Transverse colon (tissue), 4 donors: ENCODE measurements at regions not wholly inside any gene's neighbourhood (a gene's known extent, or its start where the extent isn't known, plus 50 kb on each side); places are given as distances from the start of the nearest gene placed in this dataset.

Source experiments
- EP300 ChIP-seq: sonication (generic); formaldehyde crosslinking; IDR thresholded peaks from one replicate; pipeline ENCODE4 v1.6.1; 2017; ENCODE audit warnings: antibody characterized with exemption, low read depth
- POLR2A ChIP-seq: fragments of 450-650 bp; IDR thresholded peaks from one replicate; pipeline ENCODE4 v1.6.1; 2016; ENCODE audit warnings: antibody characterized with exemption, mild to moderate bottlenecking, moderate library complexity
- POLR2AphosphoS5 ChIP-seq, 3 donors: sonication (generic); formaldehyde crosslinking; IDR thresholded peaks; one replicate each; pipeline ENCODE4 v1.6.1; 2016; ENCODE audit warnings: antibody characterized with exemption in 3 of 3
- TF ChIP-seq, protein P1 (sequence below), 5 experiments: fragments of 200-600 bp in 3 of 5; fragments of 450-650 bp in 2 of 5; sonication (generic) in 3 of 5; IDR thresholded peaks; 1 replicate in 2 of 5; 2 replicates in 3 of 5; pipeline ENCODE4 v1.5.1; 2016 to 2017; ENCODE audit warnings: antibody characterized with exemption in 5 of 5, inconsistent platforms in 3 of 5, mild to moderate bottlenecking in 2 of 5, moderate library complexity in 1 of 5

DNA sequence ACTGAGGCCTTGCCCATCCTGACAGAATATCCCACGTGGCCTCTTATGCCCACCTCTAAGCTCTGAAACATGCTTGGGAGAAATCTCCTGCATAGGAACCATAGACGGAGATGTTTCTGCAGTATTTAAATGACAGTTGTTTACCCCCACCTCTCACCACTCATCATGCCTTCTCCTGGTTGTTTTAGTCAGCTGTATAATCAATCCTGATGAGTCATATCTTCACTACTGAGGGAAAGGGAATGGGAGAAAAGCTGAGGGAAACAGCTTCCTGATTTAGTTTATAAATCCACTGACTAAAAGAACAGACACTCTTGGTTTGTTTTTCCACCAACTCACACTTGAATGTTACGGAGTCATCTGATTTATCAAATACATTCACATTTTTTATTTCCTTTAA is 113.2 kb upstream of the TENT5A start:
- TF ChIP-seq, protein P1, sequence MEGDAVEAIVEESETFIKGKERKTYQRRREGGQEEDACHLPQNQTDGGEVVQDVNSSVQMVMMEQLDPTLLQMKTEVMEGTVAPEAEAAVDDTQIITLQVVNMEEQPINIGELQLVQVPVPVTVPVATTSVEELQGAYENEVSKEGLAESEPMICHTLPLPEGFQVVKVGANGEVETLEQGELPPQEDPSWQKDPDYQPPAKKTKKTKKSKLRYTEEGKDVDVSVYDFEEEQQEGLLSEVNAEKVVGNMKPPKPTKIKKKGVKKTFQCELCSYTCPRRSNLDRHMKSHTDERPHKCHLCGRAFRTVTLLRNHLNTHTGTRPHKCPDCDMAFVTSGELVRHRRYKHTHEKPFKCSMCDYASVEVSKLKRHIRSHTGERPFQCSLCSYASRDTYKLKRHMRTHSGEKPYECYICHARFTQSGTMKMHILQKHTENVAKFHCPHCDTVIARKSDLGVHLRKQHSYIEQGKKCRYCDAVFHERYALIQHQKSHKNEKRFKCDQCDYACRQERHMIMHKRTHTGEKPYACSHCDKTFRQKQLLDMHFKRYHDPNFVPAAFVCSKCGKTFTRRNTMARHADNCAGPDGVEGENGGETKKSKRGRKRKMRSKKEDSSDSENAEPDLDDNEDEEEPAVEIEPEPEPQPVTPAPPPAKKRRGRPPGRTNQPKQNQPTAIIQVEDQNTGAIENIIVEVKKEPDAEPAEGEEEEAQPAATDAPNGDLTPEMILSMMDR (IDR thresholded peaks at IDR 0.05): no peak
- TF ChIP-seq EP300: no peak
- no peak for TF ChIP-seq POLR2A
- no peak for TF ChIP-seq POLR2AphosphoS5 (IDR thresholded peaks at IDR 0.05)
